ENCODE measurements at regions not wholly inside any gene's neighbourhood (a gene's known extent, or its start where the extent isn't known, plus 50 kb on each side); places are given as distances from the start of the nearest gene placed in this dataset.

GRCh38 chr1:244284641-244285156 lies 167.0 kb downstream of the ADSS2 start:
- TF ChIP-seq CTCF (conservative IDR thresholded peaks at IDR 0.05 in 1 of 2, IDR thresholded peaks at IDR 0.05 in 1 of 2; ENCODE audit: extremely low read depth in 1 of 2, insufficient read depth in 1 of 2, low read depth in 1 of 2, low read length in 2 of 2) (no peak), EZH2 (IDR thresholded peaks at IDR 0.05; ENCODE audit: borderline replicate concordance, low read length) (no peak)

All from mammary epithelial cell (primary cell).